ENCODE measurements at regions not wholly inside any gene's neighbourhood (a gene's known extent, or its start where the extent isn't known, plus 50 kb on each side); places are given as distances from the start of the nearest gene placed in this dataset.

DNA sequence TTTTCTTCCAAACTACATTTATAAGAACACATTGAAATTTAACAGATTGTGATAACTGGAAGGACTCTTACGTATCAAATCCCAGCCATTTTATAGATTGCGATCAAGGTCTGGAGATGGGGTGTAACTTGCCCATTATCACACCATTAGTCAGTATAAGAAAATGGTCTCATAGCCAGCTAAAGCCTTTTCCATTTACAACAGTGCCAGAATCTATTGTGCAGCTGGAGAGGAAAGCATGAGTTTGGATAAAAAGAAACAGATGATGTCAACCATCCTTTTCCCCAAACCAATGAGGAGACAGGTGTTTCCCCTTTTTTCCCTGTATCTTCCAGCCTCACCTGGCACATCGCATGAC lies 658.8 kb downstream of the ACTL7B start:
- no peak for TF ChIP-seq POLR2A (IDR thresholded peaks at IDR 0.05)
- TF ChIP-seq, protein P1, sequence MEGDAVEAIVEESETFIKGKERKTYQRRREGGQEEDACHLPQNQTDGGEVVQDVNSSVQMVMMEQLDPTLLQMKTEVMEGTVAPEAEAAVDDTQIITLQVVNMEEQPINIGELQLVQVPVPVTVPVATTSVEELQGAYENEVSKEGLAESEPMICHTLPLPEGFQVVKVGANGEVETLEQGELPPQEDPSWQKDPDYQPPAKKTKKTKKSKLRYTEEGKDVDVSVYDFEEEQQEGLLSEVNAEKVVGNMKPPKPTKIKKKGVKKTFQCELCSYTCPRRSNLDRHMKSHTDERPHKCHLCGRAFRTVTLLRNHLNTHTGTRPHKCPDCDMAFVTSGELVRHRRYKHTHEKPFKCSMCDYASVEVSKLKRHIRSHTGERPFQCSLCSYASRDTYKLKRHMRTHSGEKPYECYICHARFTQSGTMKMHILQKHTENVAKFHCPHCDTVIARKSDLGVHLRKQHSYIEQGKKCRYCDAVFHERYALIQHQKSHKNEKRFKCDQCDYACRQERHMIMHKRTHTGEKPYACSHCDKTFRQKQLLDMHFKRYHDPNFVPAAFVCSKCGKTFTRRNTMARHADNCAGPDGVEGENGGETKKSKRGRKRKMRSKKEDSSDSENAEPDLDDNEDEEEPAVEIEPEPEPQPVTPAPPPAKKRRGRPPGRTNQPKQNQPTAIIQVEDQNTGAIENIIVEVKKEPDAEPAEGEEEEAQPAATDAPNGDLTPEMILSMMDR (IDR thresholded peaks at IDR 0.05) = no peak

Measured in transverse colon (tissue), 3 donors.